NCI-H2196 (cell line): ENCODE measurements at regions not wholly inside any gene's neighbourhood (a gene's known extent, or its start where the extent isn't known, plus 50 kb on each side); places are given as distances from the start of the nearest gene placed in this dataset.
"Not testable (repeated sequence)": the region's sequence is repeated elsewhere in the genome, so short reads cannot be mapped to it uniquely, and the experiment has no call there.

Source experiments
- DNase-seq: peaks from one replicate; lab custom pipeline; 2025; ENCODE audit not compliant: unreplicated experiment; lab: John Stamatoyannopoulos, UW

DNA sequence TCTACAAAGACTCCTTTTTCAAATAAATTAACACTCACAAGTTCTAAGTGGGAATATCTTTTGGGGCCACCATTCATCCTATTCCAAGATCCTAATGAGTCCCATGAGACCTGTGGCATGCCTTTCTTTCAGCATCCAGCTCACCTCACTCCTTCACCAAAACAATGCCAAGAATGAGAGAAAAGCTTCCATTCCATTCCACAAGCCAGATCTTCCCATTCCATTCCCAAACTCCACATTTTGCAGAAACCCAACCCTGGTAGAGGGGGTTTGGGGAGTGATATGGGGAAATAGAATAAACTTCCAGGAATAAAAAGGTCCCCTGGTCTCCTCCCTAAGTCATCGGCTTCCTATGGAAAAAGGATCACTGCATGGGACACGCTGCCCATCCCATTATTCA lies 392.2 kb downstream of the NPIPA8 start:
- DNase-seq: no peak

DNA sequence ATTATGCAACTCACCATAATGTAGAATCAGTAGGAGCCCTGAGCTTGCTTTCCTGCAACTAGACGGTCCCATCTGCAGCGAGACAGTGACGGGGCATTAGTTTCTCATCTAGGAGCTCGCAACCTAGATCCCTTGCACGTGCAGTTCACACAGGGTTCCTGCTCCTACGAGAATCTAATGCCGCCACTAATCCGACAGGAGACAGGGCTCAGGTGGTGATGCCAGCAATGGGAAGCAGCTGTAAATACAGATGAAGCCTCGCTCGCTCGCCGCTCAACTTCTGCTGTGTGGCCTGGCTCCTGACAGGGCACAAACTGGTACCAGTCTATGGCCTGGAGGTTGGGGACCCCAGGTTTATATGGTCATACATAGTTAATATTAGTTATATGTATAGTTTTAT lies 394.5 kb downstream of the NPIPA8 start:
- DNase-seq: no peak

DNA sequence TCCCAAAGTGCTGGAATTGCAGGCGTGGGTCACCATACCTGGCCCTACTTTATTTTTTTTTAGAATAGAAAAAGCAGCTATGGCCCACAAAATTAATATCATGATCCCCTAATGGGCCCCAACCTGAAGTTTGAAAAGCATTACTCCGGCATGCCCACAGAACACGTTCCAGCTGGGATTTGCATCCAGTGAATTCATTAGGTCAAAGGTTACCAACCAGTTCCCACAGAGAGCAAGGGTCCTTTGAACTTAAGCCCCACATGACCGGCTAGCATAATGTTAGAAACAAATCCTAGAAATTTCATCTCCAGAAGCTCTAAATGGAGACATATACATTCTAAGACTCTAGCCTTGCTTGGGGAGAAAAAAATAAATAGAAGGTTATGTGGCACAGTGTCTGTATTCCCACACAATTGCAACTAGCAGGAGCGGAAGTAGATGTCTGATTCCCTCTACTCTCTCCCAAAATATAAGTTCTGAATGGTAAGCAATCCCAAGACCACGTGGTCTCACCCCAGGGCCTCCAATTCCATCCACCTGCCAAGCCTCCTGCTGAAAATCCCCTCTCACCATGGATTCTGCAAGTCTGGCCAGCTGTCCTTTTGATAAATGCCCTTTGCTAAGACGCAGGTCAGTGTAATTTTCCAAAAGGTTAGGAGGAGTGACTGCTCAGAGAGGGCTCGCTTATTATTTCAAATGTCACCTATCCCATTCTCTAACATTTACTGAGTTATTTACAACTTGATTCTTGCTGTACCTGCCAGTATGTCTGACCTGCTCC lies 395.8 kb downstream of the NPIPA8 start:
- no peak for DNase-seq

DNA sequence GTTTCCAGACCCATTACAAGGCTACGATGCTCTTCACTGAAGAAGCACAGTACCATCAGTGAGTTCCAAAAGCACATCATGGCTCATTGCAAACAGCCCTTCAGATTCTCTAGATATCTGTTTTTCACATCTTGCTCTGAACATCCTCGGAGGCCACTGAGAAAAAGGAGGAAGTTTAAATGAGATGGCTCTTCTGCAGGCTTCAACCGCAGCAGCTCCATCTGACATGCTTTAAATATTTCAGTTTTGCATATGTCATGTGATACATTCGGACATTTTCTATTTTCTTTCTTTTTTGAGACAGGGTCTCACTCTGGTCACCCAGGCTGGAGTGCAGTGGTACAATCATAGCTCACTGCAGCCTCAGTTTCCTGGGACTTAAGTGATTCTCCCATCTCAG lies 396.8 kb downstream of the NPIPA8 start:
- no peak for DNase-seq

DNA sequence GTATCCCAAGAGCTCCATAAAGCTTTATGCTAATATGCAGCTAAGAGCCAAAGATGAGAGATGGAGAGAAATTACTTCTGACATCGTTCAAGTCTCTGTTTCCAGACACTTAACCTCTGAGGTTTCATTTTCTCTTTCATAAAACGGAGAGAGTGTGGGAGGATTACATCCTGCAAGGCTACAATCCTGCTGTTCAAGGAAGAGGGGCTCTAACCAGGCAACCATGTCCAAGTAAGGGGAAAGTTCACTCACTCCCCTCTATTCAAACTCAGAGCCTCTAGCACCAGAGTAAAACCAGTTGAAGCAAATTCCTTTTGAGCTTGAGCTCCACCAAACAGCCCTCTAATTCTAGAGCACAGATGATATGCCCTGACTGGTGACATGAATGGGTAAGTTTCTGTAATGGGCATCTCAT lies 397.4 kb downstream of the NPIPA8 start:
- DNase-seq: no peak

DNA sequence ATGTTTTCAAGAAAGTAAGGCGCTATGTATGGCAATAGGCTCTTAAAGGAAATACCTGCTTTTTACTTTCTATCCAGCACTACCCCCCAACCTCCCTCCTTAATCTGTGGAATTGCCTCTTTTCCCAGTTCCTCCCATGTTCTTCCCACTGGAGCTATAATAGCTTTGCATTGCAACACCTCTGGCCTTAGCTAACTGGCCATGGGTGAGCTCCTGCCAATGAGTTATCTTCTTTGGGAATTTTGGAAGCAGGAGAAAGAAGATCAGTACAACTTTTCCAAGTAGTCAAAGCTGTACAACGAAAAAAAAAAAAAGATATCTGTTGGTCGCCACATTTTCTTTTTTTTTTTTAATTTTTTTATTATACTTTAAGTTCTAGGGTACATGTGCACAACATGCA lies 398.0 kb downstream of the NPIPA8 start:
- no peak for DNase-seq

DNA sequence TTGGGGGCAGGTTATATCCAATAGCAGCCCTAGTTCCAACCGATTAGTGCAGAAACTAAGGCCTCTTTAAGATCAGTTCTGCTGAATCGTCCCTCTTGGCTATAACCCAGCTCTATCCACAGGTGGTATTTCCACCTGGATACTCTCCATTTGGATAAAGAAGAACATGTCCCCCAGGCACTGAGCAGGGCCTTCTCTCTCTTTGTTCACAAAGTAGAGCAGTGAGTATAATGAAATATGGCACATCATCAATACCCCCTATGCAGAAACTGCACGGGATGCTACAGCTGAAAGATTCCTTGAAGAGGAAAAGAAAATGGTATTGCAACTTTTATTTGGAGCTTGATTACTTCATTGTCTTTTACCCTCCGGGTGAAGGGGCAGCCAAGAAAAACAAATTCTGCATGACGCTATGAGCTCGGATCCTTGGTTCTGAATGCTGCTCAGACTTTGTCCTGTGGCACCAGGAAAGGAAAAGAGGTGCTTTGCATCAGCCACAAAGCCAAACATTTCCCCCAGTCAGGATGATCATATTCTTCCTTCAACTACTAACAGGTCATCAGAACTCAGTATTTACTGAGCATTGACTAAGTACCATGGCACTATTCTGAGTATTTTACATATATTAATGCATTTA lies 399.7 kb downstream of the NPIPA8 start:
- no peak for DNase-seq

DNA sequence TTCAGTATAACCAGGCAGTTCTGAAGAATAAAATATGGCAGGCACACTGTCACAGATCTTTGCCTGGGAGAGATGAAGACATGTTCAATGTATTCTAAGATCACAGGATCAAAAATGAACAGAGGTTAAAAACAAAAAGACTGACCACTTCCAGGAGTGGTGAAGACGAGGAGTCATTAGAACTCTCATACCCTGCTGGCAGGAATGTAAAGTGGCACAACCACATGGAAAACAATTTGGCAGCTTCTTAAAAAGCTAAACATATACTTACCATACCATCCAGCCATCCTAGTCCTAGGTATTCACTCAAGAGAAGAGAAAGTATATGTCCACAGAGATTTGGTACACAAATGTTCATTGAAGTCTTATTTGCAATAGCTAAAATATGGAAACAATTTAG lies 406.3 kb downstream of the NPIPA8 start:
- DNase-seq: no peak

DNA sequence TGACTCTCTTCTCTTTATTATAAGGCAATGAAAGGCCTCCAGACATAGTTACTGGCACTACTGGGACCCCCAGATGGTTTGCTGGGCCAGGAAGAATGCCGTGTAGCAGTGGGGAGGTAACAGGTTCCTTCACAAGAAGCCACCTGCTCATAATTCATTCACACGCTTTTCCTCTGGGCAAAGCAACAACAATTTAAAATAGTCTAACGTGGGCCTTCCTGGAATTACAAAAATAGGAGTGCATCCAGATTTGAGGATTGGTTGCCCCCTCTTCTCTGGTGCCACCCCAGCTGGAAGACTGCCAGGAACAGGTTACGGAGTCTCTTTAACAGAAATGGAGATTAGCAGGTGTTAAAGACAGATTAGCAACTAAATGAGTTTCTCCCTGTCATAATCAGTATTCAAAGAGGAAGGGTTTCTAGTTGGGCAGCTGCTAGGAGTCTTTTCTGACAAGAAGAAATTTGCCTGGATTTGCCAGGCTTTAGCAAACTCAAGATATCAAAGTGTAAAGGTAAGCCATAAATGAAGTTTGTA lies 409.6 kb downstream of the NPIPA8 start:
- no peak for DNase-seq

DNA sequence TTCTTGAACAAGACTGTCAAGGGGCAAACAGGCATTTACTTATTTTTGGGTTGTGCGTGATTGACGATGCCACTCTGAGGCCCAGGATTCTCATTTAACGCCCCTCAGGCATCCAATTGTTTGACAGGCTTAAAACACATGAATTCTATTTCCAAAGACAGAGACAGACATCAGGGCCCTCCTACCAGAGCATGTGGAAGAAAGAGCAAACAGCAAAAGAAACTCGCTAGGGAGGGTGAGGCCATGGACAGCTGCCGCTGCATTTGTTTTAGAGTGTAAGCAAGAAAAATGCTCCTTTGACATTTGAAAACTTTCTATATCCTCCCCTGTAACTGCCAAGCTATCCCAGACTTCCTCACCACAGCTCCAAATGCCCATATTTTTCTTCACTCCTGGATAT lies 410.1 kb downstream of the NPIPA8 start:
- no peak for DNase-seq

DNA sequence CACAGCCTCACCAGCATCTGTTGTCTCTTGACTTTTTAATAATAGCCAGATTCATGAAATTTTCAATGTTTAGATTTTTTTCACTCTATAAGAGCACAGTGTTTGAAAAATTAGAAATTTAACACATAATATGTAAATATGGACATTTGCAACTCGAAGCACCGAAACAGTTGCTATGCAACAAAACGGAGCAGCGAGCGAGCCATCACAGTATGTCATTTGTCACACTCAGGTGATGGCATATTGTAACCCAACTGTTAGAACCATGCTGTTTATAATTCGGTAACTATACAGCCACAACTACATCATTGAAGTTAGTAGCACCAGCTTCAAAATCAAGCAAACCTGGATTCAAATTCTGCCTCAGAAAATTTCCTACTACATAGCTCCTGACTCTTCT lies 410.8 kb downstream of the NPIPA8 start:
- DNase-seq: no peak

DNA sequence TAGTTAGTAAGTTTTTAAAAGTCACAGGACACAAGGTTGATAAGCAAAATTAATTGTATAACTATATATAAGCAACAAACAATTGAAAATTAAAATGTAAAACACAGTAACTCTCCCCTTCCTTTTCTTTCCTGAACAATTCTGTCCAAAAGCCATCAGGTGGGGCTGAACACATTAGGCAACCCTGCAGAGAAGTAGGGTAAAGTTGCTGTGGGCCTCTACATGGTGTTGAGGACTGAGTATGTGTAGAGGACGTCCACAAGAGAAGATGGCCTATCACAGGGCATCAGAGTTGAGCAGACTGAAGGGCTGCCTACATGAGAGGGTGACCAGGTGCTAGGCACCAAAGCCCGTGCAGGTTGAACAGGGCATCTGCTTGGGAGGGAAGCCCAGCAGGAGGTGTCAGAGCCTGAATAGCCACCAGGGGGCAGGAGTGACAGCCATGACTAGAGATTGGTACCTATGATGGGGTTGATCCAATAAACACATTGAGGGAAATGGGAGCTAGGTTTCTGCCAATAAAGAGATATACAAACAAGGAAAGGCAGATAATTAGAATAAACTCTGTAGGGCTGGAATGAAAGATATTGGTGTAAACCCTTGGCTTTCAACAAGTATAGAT lies 415.1 kb downstream of the NPIPA8 start:
- DNase-seq: no peak

DNA sequence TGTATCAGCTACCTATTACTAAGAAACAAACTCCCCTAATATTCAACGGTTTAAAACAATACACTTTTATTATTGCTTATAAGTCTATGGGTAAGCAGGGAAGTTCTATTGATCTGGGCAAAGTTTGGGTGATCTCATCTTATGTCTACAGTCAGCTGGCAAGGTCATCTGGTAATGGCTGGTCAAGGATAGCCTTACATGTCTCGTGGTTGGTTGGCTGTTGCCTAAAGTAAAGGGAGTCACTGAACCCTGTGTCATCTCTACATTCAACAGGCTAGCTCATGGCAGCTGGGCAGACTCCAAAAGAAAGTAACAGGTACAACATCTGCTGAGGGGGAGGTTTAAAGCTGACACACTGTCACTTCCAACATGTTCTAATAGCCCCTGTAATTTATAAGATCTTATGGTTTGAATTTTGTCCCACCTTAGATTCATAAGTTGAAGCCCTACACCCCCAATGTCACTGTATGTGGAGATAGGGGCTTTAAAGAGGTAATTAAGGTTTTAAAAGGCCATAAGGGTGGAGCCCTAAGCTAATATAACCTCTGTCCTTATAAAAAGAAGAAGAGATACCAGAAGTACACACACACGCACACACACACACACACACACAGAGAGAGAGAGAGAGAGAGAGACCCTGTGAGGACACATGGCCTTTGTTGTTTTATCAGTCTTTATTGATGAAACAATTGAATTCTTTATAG lies 419.1 kb downstream of the NPIPA8 start:
- DNase-seq: no peak

DNA sequence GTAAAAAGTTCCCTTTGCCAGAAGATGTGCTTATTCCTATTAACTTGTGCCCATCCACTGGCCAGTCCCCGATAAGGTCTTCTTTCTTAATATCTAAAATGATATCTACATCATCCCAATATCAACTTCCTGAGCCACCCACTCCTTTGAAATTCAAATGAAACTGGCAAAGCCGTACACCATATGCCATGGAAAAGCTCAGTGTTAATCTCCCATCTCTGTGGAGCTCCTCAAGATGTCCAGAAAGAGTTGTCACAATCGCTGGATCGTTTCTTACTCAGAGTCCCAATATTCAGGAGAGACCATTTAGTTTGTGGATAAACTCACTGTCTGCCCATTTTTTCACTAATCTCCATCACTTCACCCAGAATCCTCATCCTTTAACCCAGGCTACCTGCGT lies 420.7 kb downstream of the NPIPA8 start:
- DNase-seq: no peak

DNA sequence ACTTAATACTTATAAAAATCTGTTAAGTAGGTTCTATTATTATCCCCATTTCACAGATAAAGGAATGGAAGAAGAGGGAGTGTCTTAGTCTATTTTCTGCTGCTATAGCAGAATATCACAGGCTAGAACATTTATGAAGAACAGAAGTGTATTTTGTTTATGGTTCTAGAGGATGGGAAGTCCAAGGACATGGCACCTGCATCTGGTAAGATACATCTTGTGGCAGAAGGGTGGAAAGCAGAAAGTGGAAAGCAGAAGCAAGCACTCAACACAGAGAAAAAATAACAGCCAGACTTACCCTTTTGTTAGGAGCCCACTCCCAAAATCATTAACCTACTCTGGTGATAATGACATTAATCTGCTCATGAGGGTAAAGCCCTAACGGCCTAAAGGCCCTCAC lies 422.4 kb downstream of the NPIPA8 start:
- DNase-seq: no peak

DNA sequence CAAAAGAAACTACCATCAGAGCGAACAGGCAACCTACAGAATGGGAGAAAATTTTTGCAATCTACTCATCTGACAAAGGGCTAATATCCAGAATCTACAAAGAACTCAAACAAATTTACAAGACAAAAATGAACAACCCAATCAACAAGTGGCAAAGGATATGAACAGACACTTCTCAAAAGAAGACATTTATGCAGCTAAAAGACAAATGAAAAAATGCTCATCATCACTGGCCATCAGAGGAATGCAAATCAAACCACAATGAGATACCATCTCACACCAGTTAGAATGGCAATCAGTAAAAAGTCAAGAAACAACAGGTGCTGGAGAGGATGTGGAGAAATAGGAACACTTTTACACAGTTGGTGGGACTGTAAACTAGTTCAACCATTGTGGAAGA lies 425.0 kb downstream of the NPIPA8 start:
- DNase-seq: not testable (repeated sequence)

DNA sequence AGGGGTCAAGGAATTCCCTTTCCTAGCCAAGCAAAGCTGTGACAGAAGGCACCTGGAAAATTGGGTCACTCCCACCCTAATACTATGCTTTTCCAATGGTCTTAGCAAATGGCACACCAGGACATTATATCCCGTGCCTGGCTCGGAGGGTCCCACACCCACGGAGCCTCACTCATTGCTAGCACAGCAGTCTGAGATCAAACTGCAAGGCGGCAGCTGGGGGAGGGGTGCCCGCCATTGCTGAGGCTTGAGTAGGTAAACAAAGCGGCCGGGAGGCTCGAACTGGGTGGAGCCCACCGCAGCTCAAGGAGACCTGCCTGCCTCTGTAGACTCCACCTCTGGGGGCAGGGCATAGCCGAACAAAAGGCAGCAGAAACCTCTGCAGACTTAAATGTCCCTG lies 429.9 kb downstream of the NPIPA8 start:
- not testable (repeated sequence) for DNase-seq

DNA sequence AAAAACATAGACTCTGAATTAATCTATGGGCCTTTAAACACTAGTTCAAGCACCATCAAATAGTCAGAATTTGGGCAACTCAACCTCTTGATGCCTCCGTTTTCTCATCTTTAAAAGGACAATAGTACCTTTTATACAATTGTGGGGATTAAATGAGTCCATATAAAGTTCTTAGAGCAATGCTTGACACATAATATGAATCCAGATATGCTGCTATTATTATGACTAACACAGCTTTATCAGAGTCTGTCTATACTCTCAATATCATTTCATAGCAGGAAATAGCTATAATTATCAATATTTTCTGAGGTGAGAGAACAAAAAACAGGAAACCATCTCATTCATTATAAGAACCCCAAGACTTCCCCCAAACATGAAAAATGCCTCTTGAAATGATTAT lies 430.5 kb upstream of the XYLT1 start:
- no peak for DNase-seq

DNA sequence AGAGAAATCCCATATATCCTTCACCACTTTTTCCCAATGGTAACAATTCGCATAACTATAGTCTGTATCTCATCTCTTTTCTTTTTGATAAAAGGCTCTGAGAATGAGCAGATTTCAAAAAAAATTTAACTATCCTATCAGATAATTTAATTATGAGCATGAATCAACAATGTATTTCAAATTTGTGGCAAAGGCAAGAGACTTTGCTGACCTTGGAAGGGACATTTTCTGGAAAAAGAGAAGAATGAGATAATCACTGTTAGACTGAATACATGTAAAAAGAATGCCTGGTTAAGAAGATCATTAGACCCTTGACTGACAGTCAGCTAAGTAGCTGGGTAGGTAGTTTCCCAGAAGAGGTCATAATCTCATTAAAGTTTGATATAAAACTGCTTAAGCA lies 428.4 kb upstream of the XYLT1 start:
- no peak for DNase-seq

DNA sequence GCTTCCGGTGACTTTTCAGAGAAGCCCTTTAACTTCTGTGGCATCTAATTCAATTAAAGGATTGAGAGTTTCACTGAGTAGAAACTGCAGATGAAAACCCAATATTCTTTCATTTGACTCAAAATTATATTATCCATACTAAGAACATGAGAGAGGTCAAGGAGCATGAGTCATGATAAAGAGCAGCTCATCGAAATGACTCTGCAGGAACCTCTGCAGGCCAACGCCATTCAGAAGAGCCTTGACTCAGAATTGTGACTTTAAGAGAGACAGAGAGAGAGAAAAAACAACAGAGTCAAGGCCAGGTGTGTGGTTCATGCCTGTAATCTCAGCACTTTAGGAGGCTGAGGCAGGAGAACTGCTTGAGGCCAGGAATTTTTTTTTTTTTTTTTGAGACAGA lies 417.2 kb upstream of the XYLT1 start:
- no peak for DNase-seq

DNA sequence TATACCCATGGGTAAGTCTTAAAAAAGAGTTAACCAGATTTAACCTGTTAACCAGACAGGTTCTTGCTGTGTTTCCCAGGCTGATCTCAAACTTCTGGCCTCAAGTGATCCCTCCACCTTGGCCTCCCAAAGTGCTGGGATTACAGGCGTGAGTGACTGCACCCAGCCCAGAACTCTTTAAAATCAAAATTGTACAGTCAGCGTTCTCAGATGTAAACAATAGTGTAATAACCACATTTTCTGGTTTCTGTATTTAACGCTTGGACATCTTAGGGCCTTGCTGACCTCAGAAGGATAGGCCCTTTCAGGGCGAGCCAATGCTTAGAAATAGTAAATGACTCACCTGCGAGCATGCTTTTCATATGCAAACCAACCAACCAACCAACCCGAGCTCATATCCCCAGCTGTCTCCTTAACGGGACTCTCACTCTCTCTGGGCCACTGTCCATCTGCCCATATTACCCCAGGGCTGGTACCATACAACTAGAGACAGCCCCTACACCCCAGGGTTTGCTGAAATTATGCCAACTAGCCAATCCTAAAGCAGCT lies 415.0 kb upstream of the XYLT1 start:
- no peak for DNase-seq
